ENCODE measurements at regions not wholly inside any gene's neighbourhood (a gene's known extent, or its start where the extent isn't known, plus 50 kb on each side); places are given as distances from the start of the nearest gene placed in this dataset.
A peak's percentile ranks its signal among the peaks of the same experiment; 100 is the strongest.

- Histone ChIP-seq H3K4me1 (ENCODE audit: control insufficient read depth, insufficient read depth, low read length) (peaks cover 1% of the 10 kb centered on the region; the same call in 1 of the 2 replicates), H3K36me3 (ENCODE audit: control insufficient read depth, insufficient read depth, low read length) (no peaks in the 10 kb centered on the region), H3K4me3 (ENCODE audit: low read length) (no peak overlapping the region), H3K9me3 (ENCODE audit: control insufficient read depth, insufficient read depth, low read length) (no peaks in the 10 kb centered on the region), H3K27ac (ENCODE audit: low read length) (no peak overlapping the region), H3K27me3 (ENCODE audit: control insufficient read depth, insufficient read depth, low read length) (no peaks in the 10 kb centered on the region)
- DNase-seq (ENCODE audit: low read depth, low spot score) = no peak
- WGBS (ENCODE audit: insufficient coverage, insufficient read length) = no CpG with 5 or more reads among the region's 16 CpGs
Observed at GRCh38 chr22:23405366-23405851, 174.7 kb downstream of the IGLL1 start.

GRCh38 chr22:23404689-23405365 lies 175.3 kb downstream of the IGLL1 start:
- Histone ChIP-seq H3K36me3 (ENCODE audit: control insufficient read depth, insufficient read depth, low read length) (no peaks in the 10 kb centered on the region), H3K27me3 (ENCODE audit: control insufficient read depth, insufficient read depth, low read length) (no peaks in the 10 kb centered on the region), H3K4me1 (ENCODE audit: control insufficient read depth, insufficient read depth, low read length) (peaks cover 1% of the 10 kb centered on the region; the same call in 1 of the 2 replicates), H3K9me3 (ENCODE audit: control insufficient read depth, insufficient read depth, low read length) (no peaks in the 10 kb centered on the region), H3K4me3 (ENCODE audit: low read length) (no peak overlapping the region), H3K27ac (ENCODE audit: low read length) (no peak overlapping the region)
- DNase-seq (ENCODE audit: low read depth, low spot score) = no peak
- WGBS (ENCODE audit: insufficient coverage, insufficient read length) = no CpG with 5 or more reads among the region's 11 CpGs

- no peaks in the 10 kb centered on the region for H3K36me3 ChIP-seq (ENCODE audit: control insufficient read depth, insufficient read depth, low read length)
- no peak overlapping the region for H3K27ac ChIP-seq (ENCODE audit: low read length)
- H3K27me3 ChIP-seq (ENCODE audit: control insufficient read depth, insufficient read depth, low read length) = no peaks in the 10 kb centered on the region
- H3K4me3 ChIP-seq (ENCODE audit: low read length) = no peak overlapping the region
- DNase-seq (ENCODE audit: low read depth, low spot score) = no peak
- peaks cover 1% of the 10 kb centered on the region; the same call in 1 of the 2 replicates for H3K4me1 ChIP-seq (ENCODE audit: control insufficient read depth, insufficient read depth, low read length)
- no CpG with 5 or more reads among the region's 13 CpGs for WGBS (ENCODE audit: insufficient coverage, insufficient read length)
- H3K9me3 ChIP-seq (ENCODE audit: control insufficient read depth, insufficient read depth, low read length) = no peaks in the 10 kb centered on the region
Observed at GRCh38 chr22:23403720-23404688, 176.1 kb downstream of the IGLL1 start.

- H3K4me3 ChIP-seq (ENCODE audit: low read length) = peak overlapping the region; percentile 4; the same call in 1 of the 2 replicates
- H3K27me3 ChIP-seq (ENCODE audit: control insufficient read depth, insufficient read depth, low read length) = no peaks in the 10 kb centered on the region
- H3K36me3 ChIP-seq (ENCODE audit: control insufficient read depth, insufficient read depth, low read length) = no peaks in the 10 kb centered on the region
- H3K4me1 ChIP-seq (ENCODE audit: control insufficient read depth, insufficient read depth, low read length) = peaks cover 1% of the 10 kb centered on the region; the same call in 1 of the 2 replicates
- H3K27ac ChIP-seq (ENCODE audit: low read length) = no peak overlapping the region
- WGBS (ENCODE audit: insufficient coverage, insufficient read length) = no CpG with 5 or more reads among the region's 11 CpGs
- no peak for DNase-seq (ENCODE audit: low read depth, low spot score)
- no peaks in the 10 kb centered on the region for H3K9me3 ChIP-seq (ENCODE audit: control insufficient read depth, insufficient read depth, low read length)
Observed at GRCh38 chr22:23403152-23403719, 176.9 kb downstream of the IGLL1 start.

- no peak for DNase-seq (ENCODE audit: low read depth, low spot score)
- H3K9me3 ChIP-seq (ENCODE audit: control insufficient read depth, insufficient read depth, low read length) = no peaks in the 10 kb centered on the region
- H3K4me3 ChIP-seq (ENCODE audit: low read length) = peak overlapping the region; percentile 36; the same call in 1 of the 2 replicates
- no peaks in the 10 kb centered on the region for H3K27me3 ChIP-seq (ENCODE audit: control insufficient read depth, insufficient read depth, low read length)
- no CpG with 5 or more reads among the region's 82 CpGs for WGBS (ENCODE audit: insufficient coverage, insufficient read length)
- H3K4me1 ChIP-seq (ENCODE audit: control insufficient read depth, insufficient read depth, low read length) = peaks cover 1% of the 10 kb centered on the region; the same call in 1 of the 2 replicates
- no peaks in the 10 kb centered on the region for H3K36me3 ChIP-seq (ENCODE audit: control insufficient read depth, insufficient read depth, low read length)
- no peak overlapping the region for H3K27ac ChIP-seq (ENCODE audit: low read length)
Observed at GRCh38 chr22:23402275-23403151, 177.6 kb downstream of the IGLL1 start.

GRCh38 chr22:23401910-23402274 lies 178.2 kb downstream of the IGLL1 start:
- WGBS (ENCODE audit: insufficient coverage, insufficient read length) = no CpG with 5 or more reads among the region's 14 CpGs
- Histone ChIP-seq H3K4me1 (ENCODE audit: control insufficient read depth, insufficient read depth, low read length) (peaks cover 1% of the 10 kb centered on the region; the same call in 1 of the 2 replicates), H3K9me3 (ENCODE audit: control insufficient read depth, insufficient read depth, low read length) (no peaks in the 10 kb centered on the region), H3K27me3 (ENCODE audit: control insufficient read depth, insufficient read depth, low read length) (no peaks in the 10 kb centered on the region), H3K36me3 (ENCODE audit: control insufficient read depth, insufficient read depth, low read length) (no peaks in the 10 kb centered on the region), H3K27ac (ENCODE audit: low read length) (no peak overlapping the region), H3K4me3 (ENCODE audit: low read length) (peak overlapping the region; percentile 36; the same call in 1 of the 2 replicates)
- no peak for DNase-seq (ENCODE audit: low read depth, low spot score)

- no CpG with 5 or more reads among the region's 20 CpGs for whole genome bisulfite sequencing (ENCODE audit: insufficient coverage, insufficient read length)
Observed at GRCh38 chr22:23401111-23401909, 178.8 kb downstream of the IGLL1 start.

GRCh38 chr22:23400286-23400981 lies 179.7 kb downstream of the IGLL1 start:
- no peak for DNase-seq (ENCODE audit: low read depth, low spot score)
- H3K4me1 ChIP-seq (ENCODE audit: control insufficient read depth, insufficient read depth, low read length) = 0 out of 2 replicates have a peak, but pooled peaks cover under 1% of the 10 kb centered on the region
- no peaks in the 10 kb centered on the region for H3K27me3 ChIP-seq (ENCODE audit: control insufficient read depth, insufficient read depth, low read length)
- no peaks in the 10 kb centered on the region for H3K36me3 ChIP-seq (ENCODE audit: control insufficient read depth, insufficient read depth, low read length)
- H3K9me3 ChIP-seq (ENCODE audit: control insufficient read depth, insufficient read depth, low read length) = no peaks in the 10 kb centered on the region
- H3K4me3 ChIP-seq (ENCODE audit: low read length) = no peak overlapping the region
- H3K27ac ChIP-seq (ENCODE audit: low read length) = no peak overlapping the region
- no CpG with 5 or more reads among the region's 23 CpGs for WGBS (ENCODE audit: insufficient coverage, insufficient read length)

More at GRCh38 chr22:23401111-23401909, 178.8 kb downstream of the IGLL1 start:
- H3K9me3 ChIP-seq (ENCODE audit: control insufficient read depth, insufficient read depth, low read length) = no peaks in the 10 kb centered on the region
- H3K36me3 ChIP-seq (ENCODE audit: control insufficient read depth, insufficient read depth, low read length) = no peaks in the 10 kb centered on the region
- H3K4me1 ChIP-seq (ENCODE audit: control insufficient read depth, insufficient read depth, low read length) = peaks cover 1% of the 10 kb centered on the region; the same call in 1 of the 2 replicates
- no peak overlapping the region for H3K27ac ChIP-seq (ENCODE audit: low read length)
- H3K27me3 ChIP-seq (ENCODE audit: control insufficient read depth, insufficient read depth, low read length) = no peaks in the 10 kb centered on the region
- H3K4me3 ChIP-seq (ENCODE audit: low read length) = no peak overlapping the region
- DNase-seq (ENCODE audit: low read depth, low spot score) = no peak

Data from iPS DF 6.9 (cell line).